GM10248 (cell line): ENCODE measurements at regions not wholly inside any gene's neighbourhood (a gene's known extent, or its start where the extent isn't known, plus 50 kb on each side); places are given as distances from the start of the nearest gene placed in this dataset.

Experiments used
- CTCF ChIA-PET: fragments of 300-600 bp; sonication (Branson Sonifier 250); formaldehyde crosslinking; extraction: SDS; loops from one replicate; lab custom pipeline; 2021; ENCODE audit warnings: antibody characterized with exemption; lab: Yijun Ruan, JAX
- POLR2A ChIA-PET: fragments of 350-650 bp; sonication (Branson Sonifier 250); formaldehyde crosslinking; extraction: SDS; loops from one replicate; lab custom pipeline; 2020; ENCODE audit warnings: antibody characterized with exemption; lab: Yijun Ruan, JAX
- DNase-seq: peaks from one replicate; pipeline ENCODE4 v3.0.0; 2012; ENCODE audit errors: extremely low spot score
- TF ChIP-seq, protein P1 (sequence below): IDR thresholded peaks from 2 replicates; pipeline ENCODE4 v1.5.1; 2012; ENCODE audit warnings: mild to moderate bottlenecking, low read depth; ENCODE audit errors: extremely low read depth, missing control alignments, control extremely low read depth

DNA sequence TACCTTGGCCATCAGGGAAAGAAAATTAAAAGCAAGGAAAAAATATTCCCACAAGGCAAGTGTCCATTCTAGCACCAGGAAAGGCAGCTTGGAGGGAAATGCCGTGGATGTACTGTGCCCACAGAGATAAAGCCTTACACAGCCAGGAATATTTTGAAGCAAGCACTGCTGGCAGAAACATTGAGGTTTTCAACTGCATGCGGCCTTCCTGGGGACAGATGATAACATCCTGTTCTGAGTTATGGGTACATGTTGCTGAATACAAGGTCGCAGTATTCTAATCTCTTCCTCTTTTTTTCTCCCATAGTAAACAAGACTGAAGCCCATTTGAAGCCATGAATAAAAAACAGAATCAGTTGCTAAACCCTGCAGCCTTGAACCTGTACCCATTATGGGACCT, 197.1 kb downstream of the BTG1 start:
- DNase-seq, result no peak
- ChIA-PET CTCF (interaction anchor here (2.2 kb wide), 1 partner anchor 17 kb away, joined by 6 read pairs; no protein-coding TSS in a partner anchor), POLR2A (no interaction called here)
- TF ChIP-seq, protein P1, sequence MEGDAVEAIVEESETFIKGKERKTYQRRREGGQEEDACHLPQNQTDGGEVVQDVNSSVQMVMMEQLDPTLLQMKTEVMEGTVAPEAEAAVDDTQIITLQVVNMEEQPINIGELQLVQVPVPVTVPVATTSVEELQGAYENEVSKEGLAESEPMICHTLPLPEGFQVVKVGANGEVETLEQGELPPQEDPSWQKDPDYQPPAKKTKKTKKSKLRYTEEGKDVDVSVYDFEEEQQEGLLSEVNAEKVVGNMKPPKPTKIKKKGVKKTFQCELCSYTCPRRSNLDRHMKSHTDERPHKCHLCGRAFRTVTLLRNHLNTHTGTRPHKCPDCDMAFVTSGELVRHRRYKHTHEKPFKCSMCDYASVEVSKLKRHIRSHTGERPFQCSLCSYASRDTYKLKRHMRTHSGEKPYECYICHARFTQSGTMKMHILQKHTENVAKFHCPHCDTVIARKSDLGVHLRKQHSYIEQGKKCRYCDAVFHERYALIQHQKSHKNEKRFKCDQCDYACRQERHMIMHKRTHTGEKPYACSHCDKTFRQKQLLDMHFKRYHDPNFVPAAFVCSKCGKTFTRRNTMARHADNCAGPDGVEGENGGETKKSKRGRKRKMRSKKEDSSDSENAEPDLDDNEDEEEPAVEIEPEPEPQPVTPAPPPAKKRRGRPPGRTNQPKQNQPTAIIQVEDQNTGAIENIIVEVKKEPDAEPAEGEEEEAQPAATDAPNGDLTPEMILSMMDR, result no peak

DNA sequence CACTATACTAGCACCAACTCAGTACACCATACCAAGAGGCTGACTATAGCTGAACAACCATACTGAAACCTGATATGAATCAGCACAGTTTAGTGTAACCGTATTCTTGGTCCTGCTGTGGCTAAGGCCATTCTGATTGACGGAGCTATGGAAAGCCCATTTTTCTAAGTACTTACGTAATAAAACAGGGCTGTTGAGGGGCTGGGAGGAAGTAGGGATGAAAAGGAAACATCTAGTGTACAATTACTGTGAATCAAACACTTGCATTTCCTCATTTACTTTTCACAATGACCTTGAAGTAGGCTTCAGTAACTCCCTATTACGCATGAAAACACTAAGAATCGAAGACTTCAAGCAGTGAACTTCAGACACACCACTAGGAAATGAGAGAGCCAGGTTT, 198.2 kb downstream of the BTG1 start:
- POLR2A ChIA-PET, result no interaction called here
- CTCF ChIA-PET, result interaction anchor here (1.2 to 2.2 kb wide), 3 partner anchors 11 to 32 kb away, joined by 3 to 6 read pairs (median 3); no protein-coding TSS in a partner anchor
- no peak for DNase-seq

DNA sequence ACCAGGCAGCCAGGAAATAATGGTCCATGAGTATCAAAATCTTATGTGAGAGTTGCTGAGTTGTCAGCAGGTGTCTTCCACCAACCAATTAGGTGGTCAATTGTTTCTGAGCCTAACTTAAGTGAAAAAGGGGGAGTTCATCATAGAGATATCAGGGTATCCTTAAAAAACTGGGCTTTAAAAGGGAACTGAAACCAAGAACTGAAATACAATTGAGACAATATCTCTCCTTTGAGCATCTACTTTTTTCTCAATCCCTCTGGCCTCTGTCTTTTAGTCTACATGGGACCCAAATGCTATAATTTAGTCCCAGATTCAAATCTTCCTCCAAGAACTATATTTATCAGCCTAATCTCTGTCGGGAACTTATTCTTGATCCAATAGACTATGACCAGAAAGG, 201.0 kb downstream of the BTG1 start:
- TF ChIP-seq, protein P1, result no peak
- CTCF ChIA-PET, result no interaction called here
- POLR2A ChIA-PET, result no interaction called here
- DNase-seq, result no peak

More for the DNA sequence above, 198.2 kb downstream of the BTG1 start:
- TF ChIP-seq, protein P1, result no peak

DNA sequence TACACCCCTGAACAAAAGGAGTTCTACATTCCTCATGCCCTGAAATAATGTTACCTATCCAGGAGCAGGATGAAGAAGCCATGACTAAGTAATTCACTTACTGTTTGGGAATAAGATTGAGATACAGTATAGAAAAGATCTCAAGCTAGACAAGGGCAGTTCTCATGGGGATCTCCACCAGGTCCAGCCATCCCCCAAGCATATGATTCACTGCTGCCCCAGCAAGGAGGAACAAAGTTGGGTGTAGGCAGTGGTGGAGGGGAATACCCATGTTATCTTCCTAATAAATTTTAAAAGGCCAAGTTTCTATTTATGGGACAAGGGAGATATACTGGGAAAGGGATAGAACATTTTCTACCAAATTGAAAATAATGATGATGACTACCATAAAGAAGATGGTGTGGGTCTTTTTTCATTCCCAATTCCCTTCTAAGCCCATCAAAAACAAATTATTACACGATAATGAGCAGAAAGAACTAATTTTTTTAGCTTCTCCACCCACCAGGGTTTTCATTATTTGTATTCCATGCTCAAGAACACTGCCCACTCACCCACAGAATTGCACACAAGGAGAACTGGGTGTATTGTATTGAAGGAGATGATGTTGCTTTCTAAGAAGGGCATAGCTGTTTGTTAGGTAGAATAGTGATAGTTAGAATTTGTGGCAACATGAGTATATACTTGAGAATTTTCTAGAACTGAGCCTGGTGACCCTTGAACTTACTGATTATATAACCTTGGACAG, 204.6 kb downstream of the BTG1 start:
- ChIA-PET POLR2A (no interaction called here), CTCF (no interaction called here)
- TF ChIP-seq, protein P1, result no peak
- no peak for DNase-seq

DNA sequence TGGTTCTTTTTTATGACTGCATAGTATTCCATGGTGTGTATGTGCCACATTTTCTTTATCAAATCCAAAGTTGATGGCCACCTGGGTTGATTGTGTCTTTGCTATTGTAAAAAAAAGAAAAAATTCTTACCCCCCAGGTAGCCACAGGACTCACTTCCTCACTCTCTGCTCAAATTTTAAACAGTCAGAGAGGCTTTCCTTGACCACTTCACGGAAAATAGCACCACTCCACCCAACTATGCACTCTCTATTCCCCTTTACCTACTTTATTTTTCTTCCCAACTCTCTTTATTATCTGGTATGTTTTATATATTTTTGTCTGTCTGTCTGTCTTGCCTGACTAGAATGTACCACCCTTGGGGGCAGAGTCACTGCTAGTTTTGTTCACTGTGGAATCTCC, 205.3 kb downstream of the BTG1 start:
- ChIA-PET CTCF (no interaction called here), POLR2A (no interaction called here)
- DNase-seq, result no peak
- TF ChIP-seq, protein P1, result no peak

DNA sequence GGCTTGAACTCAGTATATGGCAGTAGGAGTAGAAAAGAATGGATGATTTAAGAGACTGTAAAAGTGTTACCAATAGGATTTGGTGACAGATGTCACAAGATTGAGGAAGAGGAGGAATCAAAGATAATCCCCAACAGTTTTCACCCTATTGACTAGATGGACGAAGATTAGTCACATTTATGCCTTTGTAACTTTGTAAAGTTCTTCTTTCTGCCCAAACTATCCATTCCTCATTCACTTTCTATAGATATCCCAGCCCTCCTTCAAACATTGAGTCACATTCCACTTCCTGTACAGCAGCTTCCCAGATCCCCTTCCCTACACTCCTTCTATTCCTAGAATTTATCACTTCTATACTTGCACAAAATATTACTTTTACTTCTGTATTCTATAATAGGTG, 207.9 kb downstream of the BTG1 start:
- ChIA-PET CTCF (interaction anchor here (1.5 kb wide), 1 partner anchor 10 kb away, joined by 3 read pairs; no protein-coding TSS in a partner anchor), POLR2A (no interaction called here)
- DNase-seq, result no peak
- TF ChIP-seq, protein P1, result no peak
